RPMI7951 (cell line): ENCODE measurements at regions not wholly inside any gene's neighbourhood (a gene's known extent, or its start where the extent isn't known, plus 50 kb on each side); places are given as distances from the start of the nearest gene placed in this dataset.
"Not testable (repeated sequence)": the region's sequence is repeated elsewhere in the genome, so short reads cannot be mapped to it uniquely, and the experiment has no call there.

Source experiments
- DNase-seq: peaks from one replicate; pipeline ENCODE4 v3.0.0-alpha.2; 2012; ENCODE audit warnings: low read depth

GRCh38 chr7:46934198-46934825, 647.6 kb downstream of the TNS3 start:
- DNase-seq = peak; percentile 43

- peak; percentile 9 for DNase-seq
Measured at GRCh38 chr7:46933596-46933995, 648.3 kb downstream of the TNS3 start.

GRCh38 chr7:46932676-46933424, 649.1 kb downstream of the TNS3 start:
- DNase-seq = peak; percentile 93

- DNase-seq = no peak
Measured at GRCh38 chr7:46932306-46932675, 649.6 kb downstream of the TNS3 start.

- peak; percentile 96 for DNase-seq
Measured at GRCh38 chr7:46930366-46930765, 651.5 kb downstream of the TNS3 start.

GRCh38 chr7:46929359-46929758, 652.6 kb downstream of the TNS3 start:
- peak; percentile 11 for DNase-seq

GRCh38 chr7:46928719-46929118, 653.2 kb downstream of the TNS3 start:
- DNase-seq = no peak

- no peak for DNase-seq
Measured at GRCh38 chr7:46927131-46927810, 654.6 kb downstream of the TNS3 start.

GRCh38 chr7:46916581-46916980, 665.3 kb downstream of the TNS3 start:
- peak; percentile 18 for DNase-seq

- DNase-seq = no peak
Measured at GRCh38 chr7:46912692-46913091, 669.2 kb downstream of the TNS3 start.

- peak; percentile 94 for DNase-seq
Measured at GRCh38 chr7:46909601-46910051, 672.3 kb downstream of the TNS3 start.

GRCh38 chr7:46908770-46909169, 673.1 kb downstream of the TNS3 start:
- peak; percentile 96 for DNase-seq

GRCh38 chr7:46904523-46904922, 677.4 kb downstream of the TNS3 start:
- DNase-seq = not testable (repeated sequence)

- DNase-seq = no peak
Measured at GRCh38 chr7:46902463-46902862, 679.4 kb downstream of the TNS3 start.

GRCh38 chr7:46900312-46901263, 681.3 kb downstream of the TNS3 start:
- DNase-seq = peak; percentile 68

GRCh38 chr7:46897381-46897780, 684.5 kb downstream of the TNS3 start:
- no peak for DNase-seq

- DNase-seq = no peak
Measured at GRCh38 chr7:46886669-46887374, 695.1 kb downstream of the TNS3 start.

GRCh38 chr7:46885167-46885566, 696.7 kb downstream of the TNS3 start:
- DNase-seq = no peak

- DNase-seq = peak; percentile 47
Measured at GRCh38 chr7:46881507-46882127, 700.3 kb downstream of the TNS3 start.

GRCh38 chr7:46880508-46881196, 701.3 kb downstream of the TNS3 start:
- no peak for DNase-seq
